ENCODE measurements at regions not wholly inside any gene's neighbourhood (a gene's known extent, or its start where the extent isn't known, plus 50 kb on each side); places are given as distances from the start of the nearest gene placed in this dataset.
A peak's percentile ranks its signal among the peaks of the same experiment; 100 is the strongest.

DNA sequence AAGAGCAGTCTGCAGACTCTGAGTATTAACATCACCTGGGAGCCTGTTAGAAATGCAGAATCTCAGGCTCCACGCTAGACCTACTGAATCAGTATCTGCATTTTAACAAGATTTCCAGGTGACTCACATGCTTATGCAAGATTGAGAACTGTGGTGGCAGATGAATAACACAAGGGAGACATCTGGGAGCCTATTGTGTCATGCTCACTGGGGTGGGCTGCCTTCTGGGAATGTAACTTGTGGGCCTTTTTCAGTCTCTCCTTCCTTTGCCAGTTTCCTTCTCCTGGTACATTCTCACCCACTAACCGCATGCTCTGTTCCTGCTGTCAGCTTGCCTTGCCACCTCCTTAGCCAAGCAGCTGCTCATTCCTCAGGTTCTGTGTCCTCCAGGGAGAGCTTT is 176.6 kb upstream of the C9orf72 start:
- DNase-seq (ENCODE audit: low read depth): peak; percentile 81

GRCh38 chr9:27750566-27750965 is 177.3 kb upstream of the C9orf72 start:
- DNase-seq (ENCODE audit: low read depth): no peak

- no peak for DNase-seq (ENCODE audit: low read depth)
Measured at GRCh38 chr9:27752069-27752468, 178.8 kb upstream of the C9orf72 start.

DNA sequence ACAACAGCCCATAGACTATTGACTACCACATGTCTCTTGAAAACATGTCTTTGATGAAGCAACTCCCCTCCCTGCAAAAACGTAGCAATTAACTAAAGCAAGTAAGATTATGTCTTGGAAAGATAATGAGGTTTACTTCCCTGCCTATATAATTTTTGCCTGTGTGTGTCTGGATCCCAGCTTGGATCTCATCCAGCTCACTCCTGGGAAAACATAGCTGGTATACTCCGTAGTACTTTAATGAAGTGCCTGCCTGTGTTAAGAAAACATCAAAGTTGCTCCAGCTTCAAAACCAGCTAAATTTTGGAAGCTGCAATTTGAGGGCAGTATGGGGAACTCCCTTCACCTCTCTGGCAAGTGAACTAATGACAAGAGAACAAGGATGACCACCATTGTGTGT is 182.6 kb upstream of the C9orf72 start:
- no peak for DNase-seq (ENCODE audit: low read depth)

GRCh38 chr9:27756418-27756817 is 183.1 kb upstream of the C9orf72 start:
- DNase-seq (ENCODE audit: low read depth): no peak

GRCh38 chr9:27763831-27764230 is 190.6 kb upstream of the C9orf72 start:
- DNase-seq (ENCODE audit: low read depth): no peak

- DNase-seq (ENCODE audit: low read depth): peak; percentile 32
Measured at GRCh38 chr9:27765266-27766072, 192.2 kb upstream of the C9orf72 start.

- DNase-seq (ENCODE audit: low read depth): peak; percentile 37
Measured at GRCh38 chr9:27766073-27766835, 193.0 kb upstream of the C9orf72 start.

GRCh38 chr9:27768781-27769180 is 195.5 kb upstream of the C9orf72 start:
- DNase-seq (ENCODE audit: low read depth): no peak

GRCh38 chr9:27770541-27770940 is 197.3 kb upstream of the C9orf72 start:
- DNase-seq (ENCODE audit: low read depth): no peak

- peak; percentile 82 for DNase-seq (ENCODE audit: low read depth)
Measured at GRCh38 chr9:27771803-27772545, 198.7 kb upstream of the C9orf72 start.

- peak; percentile 22 for DNase-seq (ENCODE audit: low read depth)
Measured at GRCh38 chr9:27784847-27785713, 211.8 kb upstream of the C9orf72 start.

DNA sequence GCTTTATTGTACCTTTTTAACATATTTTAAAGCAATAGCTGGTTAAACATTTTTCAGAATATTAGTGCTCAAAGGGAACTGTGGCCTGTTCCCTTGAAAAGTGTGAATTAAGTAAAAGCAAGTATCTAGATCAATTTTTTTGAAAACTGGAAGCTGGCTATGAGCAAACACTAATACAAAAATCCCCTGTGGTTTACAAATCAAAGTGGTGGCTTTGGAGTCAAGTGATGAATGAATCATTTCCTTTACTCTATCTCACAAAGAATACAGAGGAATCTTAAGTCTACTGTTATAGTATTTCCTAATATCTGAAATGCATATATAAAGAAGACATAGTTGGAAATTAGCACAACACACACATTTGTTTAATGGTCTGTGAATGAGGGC is 212.4 kb upstream of the C9orf72 start:
- peak; percentile 28 for DNase-seq (ENCODE audit: low read depth)

DNA sequence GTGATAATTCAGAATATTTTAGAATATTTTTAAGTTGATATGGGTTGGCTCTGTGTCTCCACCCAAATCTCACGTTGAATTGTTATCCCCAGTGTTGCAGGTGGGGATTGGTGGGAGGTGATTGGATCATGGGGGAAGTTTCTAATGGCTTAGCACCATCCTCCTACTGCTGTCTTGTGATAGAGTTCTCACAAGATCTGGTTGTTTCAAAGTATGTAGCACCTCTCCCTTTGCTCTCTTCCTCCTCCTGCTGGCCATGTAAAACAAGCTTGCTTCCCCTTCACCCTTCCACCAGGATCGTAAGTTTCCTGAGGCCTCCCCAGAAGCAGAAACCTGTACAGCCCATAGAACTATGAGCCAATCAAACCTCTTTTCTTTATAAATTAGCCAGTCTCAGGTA is 214.6 kb upstream of the C9orf72 start:
- DNase-seq (ENCODE audit: low read depth): peak; percentile 14

DNA sequence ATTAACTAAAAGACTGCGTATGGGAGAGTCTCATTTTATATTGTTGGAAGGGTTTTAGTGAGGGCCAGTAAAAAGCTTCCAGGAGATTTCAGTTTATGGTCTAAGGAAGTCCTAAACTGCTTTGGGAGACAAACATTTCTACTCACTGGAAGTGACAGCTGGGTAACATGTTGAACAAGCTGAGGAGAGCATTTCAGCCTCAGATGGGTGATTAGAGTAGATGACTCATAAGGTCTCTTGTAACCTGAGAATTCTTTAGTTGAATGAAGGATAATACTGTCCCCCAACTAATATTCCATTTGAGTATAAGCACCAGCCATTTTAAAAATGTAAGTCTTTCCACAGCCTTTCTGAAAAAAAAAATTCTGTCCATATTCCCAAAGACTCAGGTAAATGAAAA is 218.0 kb upstream of the C9orf72 start:
- DNase-seq (ENCODE audit: low read depth): peak; percentile 77

DNA sequence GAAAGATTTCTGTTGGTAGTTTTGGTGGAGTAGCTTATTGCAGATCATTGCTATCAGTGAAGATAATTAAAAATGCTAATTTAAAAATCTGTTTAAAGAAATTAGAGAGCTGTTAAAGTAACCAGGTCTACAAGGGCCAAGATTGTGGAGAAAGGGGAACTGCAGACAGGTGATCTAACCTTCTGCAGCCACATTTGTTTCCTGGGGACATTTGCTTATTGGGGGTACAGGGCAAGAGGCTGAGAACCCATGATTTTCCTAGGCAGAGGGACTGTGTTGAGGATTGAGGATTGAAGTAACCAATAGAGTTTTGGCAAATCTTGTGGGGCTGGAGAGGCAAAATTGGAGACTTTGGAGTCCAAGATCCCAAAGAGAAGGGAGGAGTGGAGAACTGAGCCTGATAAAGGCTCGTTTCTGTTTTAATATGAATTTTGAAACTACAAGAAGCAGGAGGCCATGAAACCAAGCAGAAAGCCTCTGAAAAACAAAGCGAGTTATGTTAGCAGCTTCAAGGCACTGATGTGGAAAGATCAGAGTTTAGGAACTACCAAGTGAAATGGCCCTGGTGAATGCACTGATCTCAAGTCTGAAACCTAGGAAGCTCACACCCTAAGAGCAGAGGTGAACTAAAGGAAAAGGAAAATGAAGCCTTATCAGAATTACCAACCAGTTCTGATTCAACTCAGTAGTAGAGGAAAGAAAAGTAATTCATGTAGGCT is 219.8 kb upstream of the C9orf72 start:
- no peak for DNase-seq (ENCODE audit: low read depth)

- no peak for DNase-seq (ENCODE audit: low read depth)
Measured at GRCh38 chr9:27799326-27799725, 226.0 kb upstream of the C9orf72 start.

- no peak for DNase-seq (ENCODE audit: low read depth)
Measured at GRCh38 chr9:27800159-27800558, 226.9 kb upstream of the C9orf72 start.

DNA sequence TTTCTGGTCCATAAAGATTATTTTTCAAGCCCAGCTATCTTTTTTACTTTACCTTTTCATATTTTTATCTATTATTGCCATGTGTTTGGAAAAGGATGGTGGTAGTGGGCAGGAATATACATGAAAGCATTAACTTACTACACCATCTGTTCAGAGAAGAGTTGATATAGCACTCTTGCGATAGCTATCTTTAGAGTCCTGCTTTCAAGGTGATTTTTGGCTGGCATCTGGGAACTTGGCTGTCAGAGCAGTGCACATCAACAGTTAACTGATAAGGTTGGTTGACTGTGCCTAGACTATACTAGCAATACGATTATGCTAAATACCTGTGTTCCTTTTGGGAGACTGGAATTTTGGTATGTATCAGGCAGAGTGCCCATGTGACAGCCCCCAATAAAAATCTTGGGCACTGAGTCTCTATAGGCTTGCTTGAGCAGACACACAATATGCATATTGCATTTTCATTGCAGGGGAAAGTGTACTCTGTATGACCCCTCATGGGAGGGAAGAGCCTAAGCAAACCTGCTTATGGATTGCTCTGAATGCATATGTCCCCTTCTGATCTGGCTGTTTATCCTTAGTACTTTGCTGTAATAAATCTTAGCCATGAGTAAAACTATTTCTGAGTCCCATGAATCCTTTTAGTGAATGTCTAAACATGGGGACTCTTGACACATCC is 227.6 kb upstream of the C9orf72 start:
- no peak for DNase-seq (ENCODE audit: low read depth)

- no peak for DNase-seq (ENCODE audit: low read depth)
Measured at GRCh38 chr9:27801545-27801944, 228.3 kb upstream of the C9orf72 start.

All from myocyte (in vitro differentiated cells).